GM23248 (cell line): ENCODE measurements at regions not wholly inside any gene's neighbourhood (a gene's known extent, or its start where the extent isn't known, plus 50 kb on each side); places are given as distances from the start of the nearest gene placed in this dataset.

Source experiments
- DNase-seq: peaks from one replicate; pipeline ENCODE4 v3.0.0-alpha.2; 2015
- H2AFZ ChIP-seq: fragments of 200-600 bp; sonication (generic); 2 replicates; pipeline ENCODE4 v1.6.1; 2016; ENCODE audit warnings: antibody characterized with exemption
- H3F3A ChIP-seq: fragments of 200-600 bp; sonication (generic); 2 replicates; pipeline ENCODE4 v1.6.1; 2016; ENCODE audit warnings: mild to moderate bottlenecking, antibody characterized with exemption, mixed run types; ENCODE audit not compliant: insufficient read depth
- H3K27ac ChIP-seq: fragments of 200-600 bp; sonication (generic); 2 replicates; pipeline ENCODE4 v1.5.1; 2016; ENCODE audit warnings: mild to moderate bottlenecking
- H3K27me3 ChIP-seq: fragments of 200-600 bp; sonication (generic); replicated peaks from 2 replicates; pipeline ENCODE4 v1.6.1; 2016; ENCODE audit warnings: mild to moderate bottlenecking; ENCODE audit not compliant: insufficient read depth
- H3K36me3 ChIP-seq: fragments of 200-600 bp; sonication (generic); 2 replicates; pipeline ENCODE4 v1.6.1; 2016; ENCODE audit warnings: low read depth, mild to moderate bottlenecking
- H3K4me1 ChIP-seq: fragments of 200-600 bp; sonication (generic); 2 replicates; pipeline ENCODE4 v1.6.1; 2016; ENCODE audit warnings: mild to moderate bottlenecking; ENCODE audit not compliant: insufficient read depth
- H3K4me2 ChIP-seq: fragments of 200-600 bp; sonication (generic); one replicate; pipeline ENCODE4 v1.6.1; 2016; ENCODE audit warnings: mild to moderate bottlenecking; ENCODE audit not compliant: unreplicated experiment
- H3K4me3 ChIP-seq: fragments of 200-600 bp; sonication (generic); 2 replicates; pipeline ENCODE4 v1.5.1; 2016; ENCODE audit warnings: mild to moderate bottlenecking
- H3K79me2 ChIP-seq: fragments of 200-600 bp; sonication (generic); 2 replicates; pipeline ENCODE4 v1.6.1; 2016; ENCODE audit warnings: mild to moderate bottlenecking; ENCODE audit not compliant: insufficient read depth
- H3K9ac ChIP-seq: fragments of 200-600 bp; sonication (generic); 2 replicates; pipeline ENCODE4 v1.6.1; 2016; ENCODE audit warnings: mild to moderate bottlenecking
- H3K9me2 ChIP-seq: fragments of 200-600 bp; sonication (generic); 2 replicates; pipeline ENCODE4 v1.6.1; 2016; ENCODE audit warnings: mixed run types, mild to moderate bottlenecking, moderate library complexity; ENCODE audit not compliant: insufficient read depth
- H3K9me3 ChIP-seq: fragments of 200-600 bp; sonication (generic); one replicate; pipeline ENCODE4 v1.6.1; 2017; ENCODE audit warnings: low read depth
- H4K20me1 ChIP-seq: fragments of 200-600 bp; sonication (generic); 2 replicates; pipeline ENCODE4 v1.6.0; 2016; ENCODE audit not compliant: insufficient read depth
- EZH2 ChIP-seq: fragments of 200-600 bp; sonication (generic); IDR thresholded peaks from 2 replicates; pipeline ENCODE4 v1.6.1; 2018; ENCODE audit warnings: antibody characterized with exemption, mild to moderate bottlenecking; ENCODE audit not compliant: insufficient read depth, poor library complexity, severe bottlenecking
- EZH2phosphoT487 ChIP-seq: fragments of 200-600 bp; sonication (generic); IDR thresholded peaks from 2 replicates; pipeline ENCODE4 v1.6.1; 2018; ENCODE audit warnings: antibody characterized with exemption, moderate library complexity, mild to moderate bottlenecking, low read depth; ENCODE audit not compliant: insufficient read depth
- WGBS, 2 experiments: methylation state at CpG; one replicate each; pipeline ENCODE4 v1.1.6; 2015 to 2017; ENCODE audit warnings: low lambda C conversion rate in 2 of 2, low coverage in 1 of 2; ENCODE audit errors: missing lambda C conversion rate in 2 of 2; 5-methylcytosine and 5-hydroxymethylcytosine counted together
- in situ Hi-C: fragments of 300-500 bp; cut with MboI; formaldehyde crosslinking; loops from 2 replicates; pipeline ENCODE4 v1.15.0; 2020

DNA sequence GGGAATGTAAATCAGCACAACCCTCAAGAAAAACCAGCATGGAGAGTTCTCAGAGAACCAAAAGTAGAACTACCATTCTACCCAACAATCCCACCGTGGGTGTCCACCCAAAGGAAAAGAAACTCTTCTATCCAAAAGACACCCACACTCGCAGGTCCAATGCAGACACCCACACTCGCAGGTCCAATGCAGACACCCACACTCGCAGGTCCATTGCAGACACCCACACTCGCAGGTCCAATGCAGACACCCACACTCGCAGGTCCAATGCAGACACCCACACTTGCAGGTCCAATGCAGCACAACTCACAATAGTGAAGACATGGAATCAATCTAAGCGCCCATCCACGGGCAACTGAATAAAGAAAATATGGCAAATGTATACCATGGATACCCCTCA lies 77.0 kb upstream of the RPH3AL start:
- H3F3A ChIP-seq, result no peaks in the 10 kb centered on the region
- H3K9ac ChIP-seq, result no peak overlapping the region
- no peak overlapping the region for H2AFZ ChIP-seq
- DNase-seq, result no peak
- no peaks in the 10 kb centered on the region for H3K9me2 ChIP-seq
- no peak overlapping the region for H3K4me3 ChIP-seq
- TF ChIP-seq EZH2, result no peak
- no peak for TF ChIP-seq EZH2phosphoT487
- no peaks in the 10 kb centered on the region for H3K79me2 ChIP-seq
- no peaks in the 10 kb centered on the region for H4K20me1 ChIP-seq
- no peaks in the 10 kb centered on the region for H3K4me1 ChIP-seq
- in situ Hi-C loops, result no loop called here
- WGBS, 2 experiments, result 82 to 84% methylated on average over 8 of the region's 8 CpGs
- no peaks in the 10 kb centered on the region for H3K36me3 ChIP-seq
- no peak overlapping the region for H3K4me2 ChIP-seq
- H3K27ac ChIP-seq, result no peak overlapping the region
- H3K27me3 ChIP-seq, result no peaks in the 10 kb centered on the region
- no peaks in the 10 kb centered on the region for H3K9me3 ChIP-seq

DNA sequence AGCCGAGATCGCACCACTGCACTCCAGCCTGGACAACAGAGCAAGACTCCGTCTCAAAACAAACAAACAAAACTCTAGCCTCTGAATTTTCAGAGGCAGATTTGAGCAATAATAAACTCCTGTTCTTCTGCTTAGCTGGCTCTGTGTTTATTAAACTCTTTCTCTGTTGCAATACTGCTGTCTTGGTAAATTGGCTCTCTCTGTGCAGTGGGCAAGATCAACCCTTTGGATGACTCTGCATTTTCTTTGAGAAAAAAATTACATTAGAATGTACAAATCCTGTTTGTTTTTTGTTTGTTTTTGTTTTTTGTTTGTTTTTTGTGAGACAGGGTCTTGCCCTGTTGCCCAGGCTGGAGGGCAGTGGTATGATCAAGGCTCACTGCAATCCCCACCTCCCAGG lies 75.8 kb upstream of the RPH3AL start:
- no peaks in the 10 kb centered on the region for H4K20me1 ChIP-seq
- no peak overlapping the region for H2AFZ ChIP-seq
- no peaks in the 10 kb centered on the region for H3K36me3 ChIP-seq
- no peaks in the 10 kb centered on the region for H3K79me2 ChIP-seq
- in situ Hi-C loops, result no loop called here
- no peaks in the 10 kb centered on the region for H3K9me2 ChIP-seq
- H3F3A ChIP-seq, result no peaks in the 10 kb centered on the region
- no peaks in the 10 kb centered on the region for H3K4me1 ChIP-seq
- no peak overlapping the region for H3K27ac ChIP-seq
- no peak overlapping the region for H3K4me2 ChIP-seq
- 98 to 100% methylated on average over 3 of the region's 3 CpGs for WGBS, 2 experiments
- no peaks in the 10 kb centered on the region for H3K9me3 ChIP-seq
- no peak overlapping the region for H3K9ac ChIP-seq
- H3K27me3 ChIP-seq, result no peaks in the 10 kb centered on the region
- no peak for TF ChIP-seq EZH2
- TF ChIP-seq EZH2phosphoT487, result no peak
- no peak overlapping the region for H3K4me3 ChIP-seq
- no peak for DNase-seq

DNA sequence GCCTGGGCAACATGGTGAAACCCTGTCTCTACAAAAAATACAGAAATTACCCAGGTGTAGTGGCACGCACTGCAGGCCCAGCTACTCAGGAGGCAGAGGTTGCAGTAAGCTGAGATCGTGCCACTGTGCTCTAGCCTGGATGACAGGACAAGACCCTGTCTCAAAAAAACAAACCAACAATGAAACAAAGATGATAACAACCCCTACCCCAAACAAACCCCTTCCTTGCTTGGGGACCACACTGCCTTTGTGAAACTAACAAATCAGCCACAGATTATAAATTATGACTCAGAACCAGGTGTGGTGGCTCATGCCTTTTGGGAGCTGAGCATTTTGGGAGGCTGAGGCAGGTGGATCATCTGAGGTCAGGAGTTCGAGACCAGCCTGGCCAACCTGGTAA lies 75.3 kb upstream of the RPH3AL start:
- no peaks in the 10 kb centered on the region for H3K9me2 ChIP-seq
- 92 to 100% methylated on average over 3 of the region's 3 CpGs for WGBS, 2 experiments
- no peaks in the 10 kb centered on the region for H3K27me3 ChIP-seq
- in situ Hi-C loops, result no loop called here
- no peak overlapping the region for H3K27ac ChIP-seq
- no peak for DNase-seq
- H3K4me1 ChIP-seq, result no peaks in the 10 kb centered on the region
- no peaks in the 10 kb centered on the region for H3K36me3 ChIP-seq
- TF ChIP-seq EZH2phosphoT487, result no peak
- no peak for TF ChIP-seq EZH2
- H2AFZ ChIP-seq, result no peak overlapping the region
- H3K9ac ChIP-seq, result no peak overlapping the region
- H3F3A ChIP-seq, result no peaks in the 10 kb centered on the region
- no peak overlapping the region for H3K4me3 ChIP-seq
- H3K4me2 ChIP-seq, result no peak overlapping the region
- no peaks in the 10 kb centered on the region for H4K20me1 ChIP-seq
- H3K79me2 ChIP-seq, result no peaks in the 10 kb centered on the region
- H3K9me3 ChIP-seq, result no peaks in the 10 kb centered on the region

DNA sequence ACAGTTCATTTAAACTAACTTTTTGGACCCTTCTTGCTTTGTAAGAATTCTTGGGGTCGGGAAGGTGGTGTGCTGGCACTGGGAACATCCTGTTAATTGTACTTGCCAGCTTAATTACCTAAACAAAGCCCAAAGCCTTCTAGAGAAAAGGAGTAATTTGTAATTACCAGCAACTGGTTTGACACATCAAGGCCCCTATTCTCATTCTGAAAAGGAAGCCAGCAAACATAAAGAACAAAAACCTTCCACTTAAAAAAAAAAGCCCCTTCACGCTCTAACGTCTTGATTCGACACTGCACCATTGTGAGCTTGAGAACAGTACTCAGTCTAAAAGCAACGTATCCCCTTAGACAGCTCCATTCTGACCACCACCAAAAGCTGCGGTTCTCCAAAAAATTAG lies 74.7 kb upstream of the RPH3AL start:
- Histone ChIP-seq H3K4me2 (no peak overlapping the region), H3K4me1 (no peaks in the 10 kb centered on the region), H3K9ac (no peak overlapping the region), H3K36me3 (no peaks in the 10 kb centered on the region), H3F3A (no peaks in the 10 kb centered on the region), H4K20me1 (no peaks in the 10 kb centered on the region), H3K27ac (no peak overlapping the region), H2AFZ (no peak overlapping the region), H3K9me2 (no peaks in the 10 kb centered on the region), H3K4me3 (no peak overlapping the region), H3K79me2 (no peaks in the 10 kb centered on the region), H3K27me3 (no peaks in the 10 kb centered on the region), H3K9me3 (no peaks in the 10 kb centered on the region)
- TF ChIP-seq EZH2 (no peak), EZH2phosphoT487 (no peak)
- DNase-seq, result no peak
- in situ Hi-C loops, result no loop called here
- WGBS, 2 experiments, result 48 to 49% methylated on average over 6 of the region's 6 CpGs
